ENCODE measurements at regions not wholly inside any gene's neighbourhood (a gene's known extent, or its start where the extent isn't known, plus 50 kb on each side); places are given as distances from the start of the nearest gene placed in this dataset.
"Not testable (repeated sequence)": the region's sequence is repeated elsewhere in the genome, so short reads cannot be mapped to it uniquely, and the experiment has no call there.

- no peak for DNase-seq (ENCODE audit: low spot score)
These were observed 602.7 kb upstream of the CDH5 start for GRCh38 chr16:65763640-65764305.

GRCh38 chr16:65760874-65761273 lies 605.6 kb upstream of the CDH5 start:
- DNase-seq (ENCODE audit: low spot score) = no peak

DNA sequence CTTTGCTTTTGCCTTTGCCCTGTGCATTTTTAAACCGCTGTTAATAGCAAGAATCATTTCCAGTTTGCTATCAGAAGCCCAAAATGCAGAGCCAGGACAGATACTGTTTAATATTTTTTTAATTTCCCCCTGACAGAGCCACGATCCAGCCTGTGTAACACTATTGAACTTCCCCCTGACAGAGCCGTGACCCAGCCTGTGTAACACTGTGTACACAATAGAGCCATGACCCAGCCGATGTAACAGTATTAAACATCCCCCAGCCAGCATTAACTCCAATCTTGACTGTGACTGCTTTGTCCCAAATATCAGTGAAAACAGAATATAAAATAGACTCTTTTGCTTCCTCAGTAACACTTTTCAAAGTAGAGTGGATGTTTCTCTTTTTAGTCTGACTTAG lies 607.9 kb upstream of the CDH5 start:
- DNase-seq (ENCODE audit: low spot score) = no peak

GRCh38 chr16:65757064-65757463 lies 609.4 kb upstream of the CDH5 start:
- no peak for DNase-seq (ENCODE audit: low spot score)

DNA sequence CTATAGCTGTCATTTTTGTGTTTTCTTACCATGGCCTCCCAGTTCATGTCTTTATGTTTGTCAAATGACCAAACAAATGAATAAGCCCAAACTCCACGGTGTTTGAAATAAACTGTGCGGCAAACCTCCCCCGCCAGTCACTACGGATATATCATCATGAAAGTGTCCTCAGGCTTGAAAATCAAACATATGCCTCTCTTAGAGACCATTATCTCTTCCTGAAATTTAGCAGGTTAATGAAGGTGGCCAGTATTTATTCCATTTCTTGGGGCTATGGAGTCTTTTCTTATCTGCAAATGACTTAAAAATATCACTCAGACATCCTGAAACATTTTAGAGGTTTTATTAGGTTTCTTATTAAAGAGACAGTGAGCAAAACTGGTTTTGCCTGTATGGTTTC lies 610.3 kb upstream of the CDH5 start:
- DNase-seq (ENCODE audit: low spot score) = no peak

GRCh38 chr16:65754820-65755691 lies 611.4 kb upstream of the CDH5 start:
- no peak for DNase-seq (ENCODE audit: low spot score)

DNA sequence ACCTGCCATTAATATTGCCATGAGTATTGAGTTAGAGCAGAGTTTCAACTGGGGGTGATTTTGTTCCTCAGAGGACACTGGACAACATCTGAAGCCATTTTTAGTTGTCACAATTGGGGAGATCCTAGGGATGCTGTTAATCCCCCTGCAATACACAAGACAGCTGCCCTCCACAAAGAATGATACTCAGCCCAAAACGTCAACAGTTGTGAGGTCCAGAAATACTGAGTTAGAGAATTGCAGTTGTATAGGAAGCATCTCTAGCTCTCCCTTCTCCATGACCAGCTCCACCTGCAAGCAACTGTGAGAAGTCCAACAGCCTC lies 614.0 kb upstream of the CDH5 start:
- DNase-seq (ENCODE audit: low spot score) = no peak

DNA sequence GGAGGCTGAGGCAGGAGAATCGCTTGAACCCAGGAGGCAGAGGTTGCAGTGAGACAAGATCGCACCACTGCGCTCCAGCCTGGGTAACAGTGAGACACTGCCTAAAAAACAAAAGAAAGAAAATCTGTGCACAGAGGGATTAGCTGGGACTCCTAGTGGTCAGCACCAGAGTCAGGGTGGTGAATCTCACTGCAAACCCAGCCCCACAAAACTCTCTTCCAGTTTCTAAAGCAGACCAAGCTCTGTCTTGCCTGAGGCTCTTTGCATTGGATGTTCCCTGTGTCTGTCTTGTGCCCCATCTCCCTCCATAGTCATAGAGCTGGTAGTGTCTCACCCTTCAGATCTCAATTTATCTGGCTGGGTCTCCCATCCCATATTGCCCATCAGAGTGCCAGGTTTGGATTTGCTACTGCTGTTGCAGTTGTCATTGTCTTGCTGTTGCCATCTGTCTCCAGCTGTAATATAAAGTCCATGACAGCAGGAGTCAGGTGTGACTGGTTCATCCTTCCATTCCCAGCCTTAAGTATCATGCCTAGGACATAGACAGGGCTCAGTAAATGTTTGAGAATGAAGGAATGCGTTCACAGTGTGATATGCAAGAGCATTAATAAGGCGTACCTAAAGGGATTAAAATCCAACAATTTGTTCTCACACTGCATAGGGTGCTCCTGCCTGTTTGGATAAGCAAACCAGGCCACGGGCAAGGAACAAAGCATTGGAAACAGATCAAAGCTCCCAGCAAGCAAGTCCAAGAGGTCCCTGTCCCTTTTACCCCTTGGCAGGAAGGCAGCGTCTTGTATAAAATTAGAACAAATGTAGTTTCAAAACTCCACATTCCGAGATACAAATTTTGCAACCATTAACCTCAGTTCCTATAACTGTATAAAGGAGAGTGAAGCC lies 614.6 kb upstream of the CDH5 start:
- DNase-seq (ENCODE audit: low spot score) = no peak

DNA sequence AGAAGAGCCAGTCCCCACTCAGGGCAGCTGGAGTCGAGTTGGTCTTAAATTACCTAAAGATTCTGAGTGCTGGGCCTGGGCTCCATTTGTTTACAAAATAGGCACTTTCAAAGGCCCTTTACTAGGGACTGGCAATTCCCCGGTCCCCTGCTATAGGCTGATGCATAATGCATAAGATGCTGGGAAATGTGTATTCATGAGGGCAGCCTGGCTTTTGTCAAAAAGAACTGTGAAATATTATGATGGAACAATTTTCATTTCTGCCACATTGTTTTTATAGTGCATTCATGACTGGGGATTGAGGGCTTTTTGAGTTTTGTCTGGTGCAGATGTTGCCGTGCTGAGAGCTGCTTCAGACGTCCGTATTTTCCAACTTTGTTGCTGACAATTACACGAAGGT lies 617.0 kb upstream of the CDH5 start:
- DNase-seq (ENCODE audit: low spot score) = no peak

DNA sequence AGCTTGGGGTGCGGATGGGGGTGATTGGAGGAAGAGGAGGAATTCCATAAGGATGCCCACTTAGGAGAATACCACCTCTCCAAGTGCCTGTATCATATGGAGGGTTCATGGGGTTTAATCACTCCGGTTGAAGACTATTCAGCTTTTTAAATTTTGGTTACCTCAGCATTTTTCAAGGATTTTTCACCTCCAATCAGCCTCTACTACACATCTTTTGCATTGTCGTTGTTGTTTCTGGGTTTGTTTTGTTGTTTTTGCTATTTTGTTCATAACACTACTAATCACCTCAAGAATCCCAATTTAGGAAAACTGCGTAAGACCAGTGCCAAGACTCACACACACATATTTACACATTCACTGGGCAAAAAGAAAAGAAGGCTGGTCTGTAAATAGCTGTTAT lies 619.5 kb upstream of the CDH5 start:
- no peak for DNase-seq (ENCODE audit: low spot score)

- DNase-seq (ENCODE audit: low spot score) = no peak
These were observed 621.2 kb upstream of the CDH5 start for GRCh38 chr16:65745201-65745708.

- no peak for DNase-seq (ENCODE audit: low spot score)
These were observed 622.1 kb upstream of the CDH5 start for GRCh38 chr16:65744401-65744800.

- no peak for DNase-seq (ENCODE audit: low spot score)
These were observed 621.7 kb upstream of the CDH11 start for GRCh38 chr16:65743558-65743957.

DNA sequence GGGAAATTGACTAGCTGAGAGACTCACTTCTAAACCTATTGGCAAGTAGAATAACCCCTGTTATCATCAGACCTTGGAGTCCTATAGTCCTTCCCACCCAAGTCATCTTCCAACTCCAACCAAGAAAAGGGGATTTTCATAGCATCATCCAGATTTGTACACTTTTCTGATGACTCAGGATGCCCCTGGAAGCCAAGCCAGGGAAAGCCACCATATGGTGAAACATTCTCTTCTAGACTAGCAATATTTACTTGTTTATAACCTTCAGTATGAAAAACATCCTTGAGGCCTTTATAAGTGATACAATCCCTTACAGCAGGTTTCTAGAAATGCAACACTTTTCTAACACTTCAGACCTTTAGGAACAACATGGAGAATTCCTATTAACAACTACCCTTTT lies 618.8 kb upstream of the CDH11 start:
- no peak for DNase-seq (ENCODE audit: low spot score)

GRCh38 chr16:65739518-65739917 lies 617.7 kb upstream of the CDH11 start:
- no peak for DNase-seq (ENCODE audit: low spot score)

DNA sequence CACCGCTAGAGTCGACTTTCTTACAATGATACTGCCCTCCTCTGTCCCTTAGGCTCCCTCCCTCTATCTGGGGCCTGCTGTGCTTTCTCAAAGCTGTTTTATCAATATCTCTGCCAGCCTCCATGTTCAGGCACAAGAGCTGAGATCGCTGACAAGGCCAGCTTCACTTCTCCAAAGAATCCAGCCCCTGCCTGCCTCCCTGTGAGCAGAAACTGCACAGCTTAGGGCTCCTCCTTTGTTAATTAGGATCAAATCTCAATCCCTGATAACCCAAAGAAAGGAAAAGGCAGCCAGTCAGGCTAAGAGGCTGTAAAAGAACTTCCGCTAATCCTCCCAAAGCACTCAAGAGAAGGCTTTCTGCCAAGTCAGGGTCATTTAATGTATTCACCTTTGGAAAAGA lies 616.0 kb upstream of the CDH11 start:
- no peak for DNase-seq (ENCODE audit: low spot score)

DNA sequence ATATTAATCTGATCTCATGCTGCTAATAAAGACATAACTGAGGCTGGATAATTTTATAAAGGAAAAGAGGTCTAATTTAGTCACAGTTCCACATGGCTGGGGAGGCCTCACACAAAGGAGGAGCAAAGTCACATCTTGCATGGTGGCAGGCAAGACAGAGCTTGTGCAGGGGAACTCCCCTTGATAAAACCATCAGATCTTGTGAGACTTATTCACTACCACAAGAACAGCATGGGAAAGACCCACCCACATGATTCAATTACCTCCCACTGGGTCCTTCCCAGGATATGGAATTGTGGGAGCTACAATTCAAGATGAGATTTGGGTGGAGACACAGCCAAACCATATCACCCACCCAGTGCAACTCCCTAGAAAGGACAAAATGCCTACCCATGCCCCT lies 613.8 kb upstream of the CDH11 start:
- not testable (repeated sequence) for DNase-seq (ENCODE audit: low spot score)

- no peak for DNase-seq (ENCODE audit: low spot score)
These were observed 611.9 kb upstream of the CDH11 start for GRCh38 chr16:65733721-65734120.

GRCh38 chr16:65731833-65732232 lies 610.0 kb upstream of the CDH11 start:
- peak; percentile 38 for DNase-seq (ENCODE audit: low spot score)

GRCh38 chr16:65728652-65729051 lies 606.8 kb upstream of the CDH11 start:
- DNase-seq (ENCODE audit: low spot score) = no peak

DNA sequence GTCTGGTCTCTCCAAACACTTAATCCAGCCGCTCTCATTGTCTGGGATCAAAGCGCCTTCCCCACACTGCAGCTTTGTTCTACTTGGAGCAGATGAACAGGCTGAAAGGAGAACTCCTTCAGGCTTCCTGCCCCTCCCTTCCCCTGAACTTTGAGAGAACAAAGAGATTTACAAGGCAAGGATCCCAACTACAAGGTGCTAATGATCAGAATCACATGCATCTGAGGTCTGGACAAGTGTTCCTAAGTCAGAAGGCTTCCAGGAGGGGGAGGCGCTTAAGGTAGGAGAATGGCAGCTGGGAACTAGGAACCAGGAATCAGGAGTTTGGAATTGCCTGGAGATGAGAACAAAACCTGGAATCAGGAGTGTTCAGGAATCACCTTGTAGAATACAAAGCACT lies 606.3 kb upstream of the CDH11 start:
- DNase-seq (ENCODE audit: low spot score) = peak; percentile 14

DNA sequence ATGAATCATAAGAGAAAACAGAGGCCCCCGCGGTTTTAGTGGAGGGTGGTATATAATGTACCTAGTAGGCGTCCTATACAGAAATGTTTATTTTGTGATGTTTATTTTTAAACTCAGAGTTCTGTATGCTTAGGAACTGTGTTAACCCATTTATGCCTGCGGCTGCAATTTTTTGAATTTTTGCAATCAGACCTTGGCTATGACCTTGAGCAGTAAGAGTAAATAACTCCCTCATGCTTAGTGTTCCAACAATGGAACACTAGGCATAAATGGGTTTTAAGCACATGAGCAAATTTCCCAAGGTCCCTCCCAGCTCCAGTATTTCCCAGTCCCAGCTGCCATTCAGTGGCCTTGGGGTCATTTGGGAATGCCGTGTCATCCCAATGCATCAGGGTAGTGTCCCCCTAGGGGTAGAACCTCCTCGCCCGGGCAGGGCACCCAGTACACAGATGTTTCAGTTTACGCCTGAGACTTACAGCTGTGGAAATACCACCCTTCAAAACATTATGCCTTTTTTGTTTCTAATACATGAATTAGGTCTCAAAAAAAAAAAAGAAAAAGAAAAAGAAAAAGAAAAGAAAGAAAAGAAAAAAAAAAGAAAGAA lies 605.8 kb upstream of the CDH11 start:
- DNase-seq (ENCODE audit: low spot score) = no peak

All from LoVo (cell line).